Mesenchymal stem cell (in vitro differentiated cells and primary cell): ENCODE measurements at regions not wholly inside any gene's neighbourhood (a gene's known extent, or its start where the extent isn't known, plus 50 kb on each side); places are given as distances from the start of the nearest gene placed in this dataset.

Source experiments
- DNase-seq: peaks from one replicate; pipeline ENCODE4 v3.0.0-alpha.2; 2013
- H2AFZ ChIP-seq: one replicate; pipeline ENCODE4 v1.6.1; 2013; ENCODE audit warnings: low read depth, mild to moderate bottlenecking, control low read depth, inconsistent platforms, low read length, moderate library complexity
- H2AK5ac ChIP-seq: 2 replicates; pipeline ENCODE4 v1.6.1; 2013; ENCODE audit warnings: low read length, moderate library complexity, mild to moderate bottlenecking, inconsistent platforms; ENCODE audit not compliant: severe bottlenecking
- H2BK120ac ChIP-seq: one replicate; pipeline ENCODE4 v1.6.1; 2013; ENCODE audit warnings: low read depth, mild to moderate bottlenecking, inconsistent platforms, low read length, moderate library complexity
- H2BK12ac ChIP-seq, 2 experiments: one replicate each; pipeline ENCODE4 v1.6.1; 2013; ENCODE audit warnings: inconsistent platforms in 2 of 2, low read length in 2 of 2, mild to moderate bottlenecking in 2 of 2, moderate library complexity in 2 of 2, control low read depth in 1 of 2
- H2BK15ac ChIP-seq: one replicate; pipeline ENCODE4 v1.6.1; 2013; ENCODE audit warnings: mild to moderate bottlenecking, low read depth, inconsistent platforms; ENCODE audit not compliant: poor library complexity, severe bottlenecking
- H2BK5ac ChIP-seq: 2 replicates; pipeline ENCODE4 v1.6.1; 2013; ENCODE audit warnings: low read depth, mild to moderate bottlenecking, low read length, control low read depth, inconsistent platforms; ENCODE audit not compliant: poor library complexity, severe bottlenecking
- H3K14ac ChIP-seq, 2 experiments: one replicate each; pipeline ENCODE4 v1.6.1; 2013; ENCODE audit warnings: inconsistent platforms in 2 of 2, low read length in 2 of 2, control low read depth in 1 of 2, mild to moderate bottlenecking in 1 of 2, moderate library complexity in 1 of 2
- H3K18ac ChIP-seq, 2 experiments: one replicate each; pipeline ENCODE4 v1.6.1; 2013; ENCODE audit warnings: inconsistent platforms in 2 of 2, low read length in 2 of 2, control low read depth in 1 of 2, low read depth in 1 of 2, mild to moderate bottlenecking in 1 of 2
- H3K23ac ChIP-seq, 2 experiments: one replicate each; pipeline ENCODE4 v1.6.1; 2013; ENCODE audit warnings: inconsistent platforms in 2 of 2, low read length in 2 of 2, mild to moderate bottlenecking in 2 of 2, moderate library complexity in 2 of 2, control low read depth in 1 of 2
- H3K27ac ChIP-seq: 2 replicates; pipeline ENCODE4 v1.5.1; 2013; ENCODE audit warnings: mild to moderate bottlenecking, moderate library complexity, low read length, control low read depth, inconsistent platforms; ENCODE audit not compliant: poor library complexity, severe bottlenecking
- H3K27me3 ChIP-seq, 2 experiments: 2 replicates each; pipeline versions ENCODE4 v1.6.1 to v1.7.0; 2013; ENCODE audit warnings: low read length in 2 of 2, mild to moderate bottlenecking in 2 of 2, moderate library complexity in 2 of 2, control low read depth in 1 of 2, inconsistent platforms in 1 of 2; ENCODE audit not compliant: control insufficient read depth in 1 of 2, insufficient read depth in 1 of 2
- H3K36me3 ChIP-seq, 2 experiments: 2 replicates each; pipeline versions ENCODE4 v1.6.1 to v1.7.0; 2013; ENCODE audit warnings: low read length in 2 of 2, control low read depth in 1 of 2, inconsistent platforms in 1 of 2, low read depth in 1 of 2, mild to moderate bottlenecking in 1 of 2; ENCODE audit not compliant: insufficient read depth in 2 of 2, control insufficient read depth in 1 of 2
- H3K4ac ChIP-seq, 2 experiments: one replicate each; pipeline ENCODE4 v1.6.1; 2013; ENCODE audit warnings: inconsistent platforms in 2 of 2, low read length in 2 of 2, mild to moderate bottlenecking in 2 of 2, moderate library complexity in 2 of 2, control low read depth in 1 of 2, low read depth in 1 of 2
- H3K4me1 ChIP-seq: 2 replicates; pipeline ENCODE4 v1.6.1; 2013; ENCODE audit warnings: low read depth, low read length, control low read depth; ENCODE audit not compliant: control insufficient read depth, insufficient read depth
- H3K4me2 ChIP-seq: 2 replicates; pipeline ENCODE4 v1.6.1; 2013; ENCODE audit warnings: low read length, mild to moderate bottlenecking, inconsistent platforms; ENCODE audit not compliant: poor library complexity, severe bottlenecking
- H3K4me3 ChIP-seq, 2 experiments: 2 replicates each; pipeline versions ENCODE4 v1.5.1 to v1.7.0; 2013; ENCODE audit warnings: low read length in 2 of 2, mild to moderate bottlenecking in 2 of 2, control low read depth in 1 of 2, low read depth in 1 of 2; ENCODE audit not compliant: insufficient read depth in 1 of 2
- H3K79me1 ChIP-seq: replicated peaks from 2 replicates; pipeline ENCODE4 v1.6.1; 2013; ENCODE audit warnings: mild to moderate bottlenecking, control low read depth, low read length, inconsistent platforms; ENCODE audit not compliant: poor library complexity, severe bottlenecking
- H3K9ac ChIP-seq: 2 replicates; pipeline ENCODE4 v1.7.0; 2013; ENCODE audit warnings: mild to moderate bottlenecking, low read length, moderate library complexity
- H3K9me3 ChIP-seq: 2 replicates; pipeline ENCODE4 v1.7.0; 2013; ENCODE audit warnings: mild to moderate bottlenecking, low read length; ENCODE audit not compliant: control insufficient read depth
- H4K8ac ChIP-seq: one replicate; pipeline ENCODE4 v1.6.1; 2013; ENCODE audit warnings: inconsistent platforms, mild to moderate bottlenecking, low read length, moderate library complexity
- H4K91ac ChIP-seq: one replicate; pipeline ENCODE4 v1.6.1; 2013; ENCODE audit warnings: mild to moderate bottlenecking, low read length, inconsistent platforms
- WGBS: methylation state at CpG from one replicate; pipeline ENCODE4 v1.1.7; 2013; ENCODE audit warnings: mixed read lengths; 5-methylcytosine and 5-hydroxymethylcytosine counted together

DNA sequence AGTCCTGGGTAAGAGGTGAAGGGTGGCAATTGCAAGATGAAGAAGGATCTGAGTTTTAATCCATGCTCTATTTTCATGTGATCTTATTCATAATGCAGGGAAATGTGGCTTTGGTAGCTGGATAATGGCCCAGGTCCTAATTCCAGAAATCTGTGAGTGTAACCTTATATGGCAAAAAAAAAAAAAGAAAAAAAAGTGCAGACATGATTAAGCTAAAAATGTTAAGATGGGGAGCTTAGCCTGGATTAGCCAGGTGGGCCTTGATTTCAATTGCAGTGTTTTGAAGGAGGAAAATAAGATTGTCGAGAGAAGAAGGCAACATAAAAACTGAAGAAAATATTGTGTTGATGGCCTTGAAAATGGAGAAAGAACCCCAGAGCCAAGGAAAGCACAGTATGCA, 867.7 kb upstream of the HS3ST1 start:
- no peak for DNase-seq
- WGBS, result 91% methylated on average over 1 of the region's 1 CpG
- Histone ChIP-seq H3K4me3 (no peak overlapping the region), H4K8ac (no peak overlapping the region), H3K14ac (no peak overlapping the region), H3K4me2 (no peak overlapping the region), H3K27me3 (no peaks in the 10 kb centered on the region), H2AFZ (no peak overlapping the region), H3K36me3 (no peaks in the 10 kb centered on the region), H2BK5ac (no peak overlapping the region), H2BK15ac (no peak overlapping the region), H3K27ac (no peak overlapping the region), H3K23ac (no peak overlapping the region), H3K9ac (no peak overlapping the region), H3K4me1 (no peaks in the 10 kb centered on the region), H2BK120ac (no peak overlapping the region), H2BK12ac (no peak overlapping the region), H4K91ac (no peak overlapping the region), H3K79me1 (no peaks in the 10 kb centered on the region), H3K4ac (no peak overlapping the region), H3K18ac (no peak overlapping the region), H2AK5ac (no peak overlapping the region), H3K9me3 (peaks cover 13% of the 10 kb centered on the region)

DNA sequence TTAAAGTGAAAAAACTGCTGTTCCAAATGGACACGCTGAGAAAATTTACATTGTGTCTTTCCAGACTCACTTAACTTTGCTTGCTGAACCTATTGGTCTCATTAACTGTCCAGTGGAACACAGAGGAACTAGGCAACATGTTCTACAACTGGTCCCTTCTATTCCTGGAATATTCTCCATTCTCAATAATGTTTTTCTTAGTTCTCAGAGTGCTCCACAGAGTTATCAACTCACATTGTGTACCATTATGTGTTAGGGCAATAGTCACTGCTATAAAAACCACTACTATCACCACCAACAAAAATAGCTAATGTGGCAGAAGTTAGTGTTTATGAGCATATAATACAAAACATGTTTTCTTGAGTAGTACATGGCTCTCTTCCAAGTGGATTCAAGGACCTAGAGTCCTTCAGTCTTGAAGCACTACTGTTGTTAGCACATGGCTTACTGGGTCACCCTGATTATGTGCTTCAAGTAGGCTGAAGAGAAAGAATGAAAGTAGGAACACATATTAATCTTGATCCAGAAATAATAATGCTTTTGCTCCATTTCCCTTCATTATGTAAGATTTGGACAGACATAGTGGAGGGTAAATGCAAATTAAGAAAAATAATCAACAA, 865.3 kb upstream of the HS3ST1 start:
- Histone ChIP-seq H2BK15ac (no peak overlapping the region), H3K27me3 (no peaks in the 10 kb centered on the region), H3K4ac (no peak overlapping the region), H4K91ac (no peak overlapping the region), H3K4me2 (no peak overlapping the region), H3K79me1 (no peaks in the 10 kb centered on the region), H3K9me3 (peaks cover 6% of the 10 kb centered on the region), H4K8ac (no peak overlapping the region), H2BK5ac (no peak overlapping the region), H3K4me1 (no peaks in the 10 kb centered on the region), H3K4me3 (no peak overlapping the region), H2AK5ac (no peak overlapping the region), H3K36me3 (no peaks in the 10 kb centered on the region), H3K14ac (no peak overlapping the region), H2BK12ac (no peak overlapping the region), H2AFZ (no peak overlapping the region), H3K23ac (no peak overlapping the region), H3K18ac (no peak overlapping the region), H2BK120ac (no peak overlapping the region), H3K9ac (no peak overlapping the region), H3K27ac (no peak overlapping the region)
- DNase-seq, result no peak
- WGBS, result 90% methylated on average over 1 of the region's 1 CpG

DNA sequence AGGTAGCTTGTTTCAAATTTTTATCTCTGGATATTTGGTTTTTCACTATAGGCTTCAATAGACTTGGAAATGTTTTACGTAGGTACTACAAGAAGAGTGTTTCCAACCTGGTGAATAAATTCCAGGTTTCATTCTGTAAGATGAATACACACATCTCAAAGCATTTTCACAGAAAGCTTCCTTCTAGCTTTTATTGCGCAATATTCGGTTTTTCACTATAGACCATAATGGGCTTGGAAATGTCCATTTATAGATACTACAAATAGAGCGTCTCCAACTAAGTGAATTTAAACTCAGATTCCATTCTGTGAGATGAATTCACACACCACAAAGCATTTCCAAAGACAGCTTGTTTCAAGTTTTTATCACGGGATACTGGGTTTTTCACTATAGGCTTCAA, 857.7 kb upstream of the HS3ST1 start:
- Histone ChIP-seq H2BK120ac (no peak overlapping the region), H3K9me3 (peaks cover 33% of the 10 kb centered on the region), H3K14ac (no peak overlapping the region), H3K9ac (no peak overlapping the region), H3K79me1 (no peaks in the 10 kb centered on the region), H2BK15ac (no peak overlapping the region), H3K36me3 (no peaks in the 10 kb centered on the region), H3K27ac (no peak overlapping the region), H3K23ac (no peak overlapping the region), H2BK12ac (no peak overlapping the region), H3K4me3 (no peak overlapping the region), H3K4me2 (no peak overlapping the region), H3K4ac (no peak overlapping the region), H2BK5ac (no peak overlapping the region), H2AK5ac (no peak overlapping the region), H3K18ac (no peak overlapping the region), H3K4me1 (no peaks in the 10 kb centered on the region), H4K91ac (no peak overlapping the region), H4K8ac (no peak overlapping the region), H2AFZ (no peak overlapping the region), H3K27me3 (no peaks in the 10 kb centered on the region)
- WGBS, result 96% methylated on average over 4 of the region's 5 CpGs
- no peak for DNase-seq

DNA sequence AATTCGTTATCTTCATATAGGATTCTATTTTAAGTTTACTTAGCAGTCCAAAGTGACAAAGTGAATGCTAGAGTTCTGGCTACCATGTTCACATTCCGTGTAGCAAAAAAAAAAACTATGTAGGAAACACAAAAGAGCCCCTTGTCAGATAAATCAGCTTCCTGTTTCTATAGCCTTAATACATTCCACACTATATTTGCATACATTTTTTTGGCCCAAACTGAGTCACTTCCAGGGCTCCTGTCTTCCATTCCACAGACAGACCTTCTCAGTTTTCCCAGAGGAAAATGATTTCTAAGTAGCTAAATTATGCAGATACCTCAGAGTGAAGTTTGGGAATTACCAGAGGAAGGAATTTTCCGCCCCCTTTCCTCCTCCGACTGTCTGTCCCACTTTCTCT, 841.9 kb upstream of the HS3ST1 start:
- no peak overlapping the region for H2AFZ ChIP-seq
- no peaks in the 10 kb centered on the region for H3K79me1 ChIP-seq
- H3K9me3 ChIP-seq, result peaks cover 5% of the 10 kb centered on the region
- no peak overlapping the region for H3K4me2 ChIP-seq
- H3K36me3 ChIP-seq, result no peaks in the 10 kb centered on the region
- H3K4me1 ChIP-seq, result no peaks in the 10 kb centered on the region
- no peak overlapping the region for H4K91ac ChIP-seq
- no peak overlapping the region for H2BK15ac ChIP-seq
- peak; percentile 1 for DNase-seq
- no peak overlapping the region for H2AK5ac ChIP-seq
- no peak overlapping the region for H3K27ac ChIP-seq
- H4K8ac ChIP-seq, result no peak overlapping the region
- WGBS, result 23% methylated on average over 2 of the region's 4 CpGs
- no peak overlapping the region for H2BK12ac ChIP-seq
- H3K9ac ChIP-seq, result no peak overlapping the region
- no peak overlapping the region for H2BK120ac ChIP-seq
- no peak overlapping the region for H3K4ac ChIP-seq
- H3K14ac ChIP-seq, result no peak overlapping the region
- no peak overlapping the region for H2BK5ac ChIP-seq
- no peaks in the 10 kb centered on the region for H3K27me3 ChIP-seq
- H3K18ac ChIP-seq, result no peak overlapping the region
- H3K23ac ChIP-seq, result no peak overlapping the region
- H3K4me3 ChIP-seq, result no peak overlapping the region
